Activated T-cell treated with anti-CD3 and anti-CD28 coated beads for 48 hours (primary cell): ENCODE measurements at regions not wholly inside any gene's neighbourhood (a gene's known extent, or its start where the extent isn't known, plus 50 kb on each side); places are given as distances from the start of the nearest gene placed in this dataset.

Source experiments
- DNase-seq: peaks from one replicate; pipeline ENCODE4 v3.0.0-alpha.2; 2020; ENCODE audit warnings: low read depth

DNA sequence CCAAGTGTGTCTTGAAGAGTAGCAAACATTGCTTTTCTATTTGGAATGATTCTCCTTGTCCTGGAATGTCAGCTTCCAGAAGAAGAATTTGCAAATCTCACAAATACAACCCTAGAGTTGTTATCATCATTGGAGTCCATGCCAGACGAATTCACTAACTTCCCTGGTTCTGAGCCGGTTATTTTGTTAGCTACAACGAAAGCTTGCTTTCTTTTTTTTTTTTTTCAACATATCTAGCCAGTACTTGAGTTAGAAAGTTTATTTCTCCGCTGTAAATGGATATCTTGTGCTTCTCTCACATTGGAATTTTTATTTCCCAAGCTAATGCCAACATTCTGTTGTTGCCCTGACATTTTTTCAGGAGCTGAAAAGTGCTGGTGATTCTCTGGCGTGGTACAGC is 138.1 kb upstream of the POM121L12 start:
- no peak for DNase-seq

GRCh38 chr7:52877240-52877639 is 158.2 kb upstream of the POM121L12 start:
- no peak for DNase-seq

- DNase-seq = no peak
Measured at GRCh38 chr7:52876402-52876801, 159.0 kb upstream of the POM121L12 start.

DNA sequence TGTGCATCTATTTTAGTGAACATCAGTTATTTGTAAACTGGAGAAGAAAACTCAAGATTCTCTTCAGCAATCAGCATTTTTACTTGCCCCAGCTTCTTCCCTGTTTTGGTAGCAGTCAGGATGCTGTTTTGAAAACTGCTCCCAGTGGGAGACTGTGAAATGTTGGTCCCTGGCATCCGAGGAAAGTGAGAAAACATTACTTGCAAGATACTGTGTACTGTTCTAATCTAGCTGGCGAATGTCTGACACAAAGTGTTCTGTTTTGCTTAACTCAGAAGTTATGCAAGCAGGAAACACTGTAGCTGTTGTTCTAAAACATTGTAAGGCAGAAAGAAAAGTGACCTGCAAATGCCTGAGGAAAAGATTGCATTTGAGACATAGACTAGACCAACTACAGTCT is 171.8 kb upstream of the POM121L12 start:
- DNase-seq = no peak

- no peak for DNase-seq
Measured at GRCh38 chr7:52862321-52862720, 173.1 kb upstream of the POM121L12 start.

- no peak for DNase-seq
Measured at GRCh38 chr7:52857367-52857766, 178.1 kb upstream of the POM121L12 start.

DNA sequence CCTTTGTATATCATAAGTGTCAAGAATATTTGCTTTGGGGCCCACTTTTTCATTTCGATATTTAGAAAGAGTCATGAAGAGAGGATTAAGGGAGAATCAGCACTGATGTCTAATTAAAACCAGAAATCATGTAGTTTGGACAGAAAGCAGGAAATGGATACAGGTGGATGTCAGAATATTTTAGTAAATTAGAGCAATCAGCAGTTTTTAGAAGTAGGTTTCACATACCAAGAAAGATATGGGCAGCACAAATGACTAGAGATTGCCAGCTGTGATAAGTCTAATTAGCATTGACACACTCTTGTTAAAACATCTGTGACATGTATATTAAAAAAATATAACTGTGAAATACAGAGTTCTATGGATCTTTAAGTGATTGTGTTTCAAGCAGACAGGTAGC is 180.8 kb upstream of the POM121L12 start:
- no peak for DNase-seq

GRCh38 chr7:52851547-52851946 is 183.9 kb upstream of the POM121L12 start:
- no peak for DNase-seq

GRCh38 chr7:52843436-52843835 is 192.0 kb upstream of the POM121L12 start:
- no peak for DNase-seq

- no peak for DNase-seq
Measured at GRCh38 chr7:52842202-52842900, 193.1 kb upstream of the POM121L12 start.

- DNase-seq = no peak
Measured at GRCh38 chr7:52838981-52839411, 196.4 kb upstream of the POM121L12 start.

DNA sequence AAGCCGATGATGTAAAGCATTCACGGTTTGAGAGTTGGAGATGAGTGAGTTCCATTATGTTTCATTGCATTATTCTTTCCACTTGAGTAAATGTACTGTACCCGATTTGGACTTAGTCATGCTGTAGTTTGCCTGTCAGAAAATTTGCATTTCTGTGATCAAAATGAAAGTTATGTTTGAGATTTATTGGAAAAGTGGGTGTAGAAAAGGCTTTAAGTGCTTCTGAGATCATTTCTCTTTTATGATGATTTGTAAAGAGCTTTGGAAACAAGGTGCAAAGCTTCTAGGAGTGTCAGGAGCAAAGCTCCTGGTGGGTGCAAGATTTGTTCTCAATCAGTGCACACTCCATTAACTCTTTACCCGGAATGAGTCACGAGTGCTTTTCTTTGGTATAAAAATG is 204.1 kb upstream of the POM121L12 start:
- no peak for DNase-seq

DNA sequence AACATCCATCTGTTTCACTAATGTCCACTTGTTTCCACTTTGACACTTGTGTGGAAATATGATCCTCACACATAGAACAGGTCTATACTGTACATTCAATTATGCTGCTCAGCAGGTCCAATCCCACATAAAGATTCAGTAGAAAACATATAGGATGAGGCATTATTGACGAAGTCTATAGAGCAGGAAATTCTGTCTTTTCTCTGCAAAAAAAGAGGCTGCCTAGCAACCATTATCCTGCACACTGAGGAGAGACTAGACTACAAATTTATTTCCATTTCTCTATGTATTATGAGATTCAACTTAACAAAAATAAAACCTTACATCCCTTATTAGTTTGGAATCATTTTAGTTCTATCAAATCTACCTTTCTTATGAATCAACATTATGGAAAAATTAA is 204.6 kb upstream of the POM121L12 start:
- no peak for DNase-seq

GRCh38 chr7:52826515-52827265 is 208.7 kb upstream of the POM121L12 start:
- no peak for DNase-seq

GRCh38 chr7:52825611-52826010 is 209.8 kb upstream of the POM121L12 start:
- no peak for DNase-seq

- no peak for DNase-seq
Measured at GRCh38 chr7:52811537-52811936, 223.9 kb upstream of the POM121L12 start.

DNA sequence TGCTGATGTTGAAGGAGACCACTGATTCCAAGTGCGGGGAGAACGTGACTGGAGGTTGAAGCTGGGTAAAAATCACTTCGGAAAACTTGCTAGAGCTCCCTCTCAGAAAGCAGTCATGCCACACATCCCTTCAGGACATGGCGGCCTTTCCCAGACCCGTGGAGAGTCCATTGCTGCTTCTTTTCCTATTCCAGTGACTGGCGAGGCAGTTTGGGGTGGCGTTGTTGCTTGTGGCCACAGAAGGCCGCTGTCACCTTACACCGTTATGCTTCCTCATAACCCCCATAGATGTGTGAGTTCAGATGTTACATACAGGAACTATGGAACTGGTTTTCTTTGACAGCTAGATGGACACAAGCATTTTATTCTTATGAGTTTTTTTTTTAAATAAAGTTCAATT is 235.6 kb upstream of the POM121L12 start:
- DNase-seq = no peak

DNA sequence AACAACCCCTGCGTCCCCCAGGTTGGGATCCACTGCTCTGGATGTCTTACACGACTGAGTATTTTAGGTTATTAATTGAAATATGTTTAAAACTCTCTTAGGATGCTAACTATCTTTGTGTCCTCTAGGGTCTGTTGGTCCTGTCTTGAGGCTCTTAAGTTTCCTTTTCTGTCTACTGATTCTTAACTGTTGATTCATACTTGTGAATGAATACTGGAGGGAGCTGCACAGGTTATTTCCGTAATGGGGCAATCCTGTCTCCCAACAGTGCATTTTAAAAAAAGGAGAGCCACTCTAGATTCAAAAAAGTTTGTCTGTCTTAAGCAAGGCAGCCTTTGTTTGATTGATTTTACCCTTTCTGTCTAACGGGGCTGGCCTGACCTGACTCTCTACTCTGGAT is 237.6 kb upstream of the POM121L12 start:
- no peak for DNase-seq

- no peak for DNase-seq
Measured at GRCh38 chr7:52794621-52795020, 240.8 kb upstream of the POM121L12 start.

GRCh38 chr7:52791176-52791700 is 244.2 kb upstream of the POM121L12 start:
- DNase-seq = no peak

DNA sequence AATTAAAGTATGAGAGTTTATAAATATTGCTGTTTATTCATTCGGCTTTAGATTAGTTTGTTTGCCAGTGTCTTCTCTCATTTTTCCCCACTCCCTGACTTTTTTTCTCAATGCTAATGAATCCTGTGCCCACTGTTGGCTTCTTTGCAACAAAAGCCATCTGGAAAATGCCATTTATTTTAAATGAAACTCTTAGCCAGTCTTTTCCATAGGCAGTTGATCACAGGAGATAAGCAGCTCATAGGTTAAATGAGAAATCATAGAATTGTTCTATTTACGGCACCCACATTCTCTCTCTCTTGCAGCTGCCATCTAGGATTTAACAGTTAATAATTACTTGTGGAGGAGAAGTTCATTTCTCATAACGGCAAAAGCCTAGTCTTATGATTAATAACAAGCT is 249.3 kb upstream of the POM121L12 start:
- no peak for DNase-seq

GRCh38 chr7:52782348-52782747 is 253.1 kb upstream of the POM121L12 start:
- no peak for DNase-seq

DNA sequence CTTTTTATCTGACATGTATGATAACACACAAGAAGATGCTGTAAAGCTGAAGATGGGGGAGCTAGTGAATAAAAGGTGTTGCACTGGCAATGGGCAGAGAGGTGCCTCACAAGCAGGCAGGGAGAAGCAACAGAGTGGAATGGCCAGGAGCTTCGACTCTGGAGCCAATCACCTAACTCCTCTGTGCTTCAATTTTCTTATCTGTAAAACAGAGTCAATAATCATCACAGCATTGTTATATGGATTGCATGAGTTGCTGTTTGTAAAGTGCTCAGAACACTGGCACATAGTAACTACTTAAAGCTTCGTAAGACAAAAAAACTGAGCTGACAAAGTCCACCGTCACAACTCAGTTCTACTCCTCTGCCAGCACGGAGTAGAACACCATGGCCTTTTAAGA is 254.2 kb upstream of the POM121L12 start:
- DNase-seq = no peak

DNA sequence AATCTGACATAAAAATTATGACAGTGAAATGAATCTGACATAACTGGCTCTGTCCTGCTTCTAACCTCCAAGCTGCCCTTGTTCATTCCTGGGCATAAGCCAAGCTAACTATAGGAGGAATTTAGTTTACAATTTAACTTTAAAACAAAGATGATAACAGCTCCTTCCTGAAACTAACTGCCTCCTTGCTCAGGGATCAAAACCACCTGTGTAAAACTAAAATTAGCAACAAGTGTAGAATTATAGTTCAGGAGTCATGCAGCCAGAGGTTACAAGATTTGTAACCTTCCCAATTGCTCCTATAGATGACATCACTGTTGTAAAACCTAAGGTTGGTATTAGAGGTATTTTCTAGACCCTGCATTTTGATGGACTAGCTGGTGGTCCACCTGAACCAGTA is 256.4 kb upstream of the POM121L12 start:
- no peak for DNase-seq
